Gastroesophageal sphincter (tissue), 4 donors: ENCODE measurements at regions not wholly inside any gene's neighbourhood (a gene's known extent, or its start where the extent isn't known, plus 50 kb on each side); places are given as distances from the start of the nearest gene placed in this dataset.

Source experiments
- ATAC-seq: fragments of 150-250 bp; one replicate; pipeline ENCODE4 v1.9.1; 2016; ENCODE audit warnings: mild to moderate bottlenecking, moderate library complexity
- H3K27ac ChIP-seq, 4 donors: fragments of 200-600 bp; sonication (generic) in 3 of 4; 1 replicate in 3 of 4; 2 replicates in 1 of 4; pipeline ENCODE4 v1.5.1; 2016 to 2019
- H3K27me3 ChIP-seq: fragments of 200-600 bp; sonication (generic); one replicate; pipeline ENCODE4 v1.5.1; 2019
- H3K36me3 ChIP-seq, 2 donors: fragments of 200-600 bp; sonication (generic); one replicate each; pipeline ENCODE4 v1.5.1; 2019; ENCODE audit warnings: control low read depth in 1 of 2
- H3K4me1 ChIP-seq, 3 donors: fragments of 200-600 bp; sonication (generic); 1 replicate in 2 of 3; 2 replicates in 1 of 3; pipeline ENCODE4 v1.5.1; 2016 to 2019; ENCODE audit warnings: control low read depth in 2 of 3
- H3K4me3 ChIP-seq, 2 donors: fragments of 200-600 bp; sonication (generic); one replicate each; pipeline ENCODE4 v1.5.1; 2019; ENCODE audit warnings: mild to moderate bottlenecking in 1 of 2, moderate library complexity in 1 of 2
- H3K9me3 ChIP-seq, 3 donors: fragments of 200-600 bp; sonication (generic); one replicate each; pipeline ENCODE4 v1.5.1; 2017 to 2019; ENCODE audit warnings: control low read depth in 2 of 3
- CTCF ChIP-seq, 4 experiments: fragments of 200-600 bp in 2 of 4; fragments of 450-650 bp in 2 of 4; sonication (generic) in 1 of 4; IDR thresholded peaks; one replicate each; pipeline ENCODE4 v1.5.1; 2017 to 2019; ENCODE audit warnings: antibody characterized with exemption in 4 of 4, mild to moderate bottlenecking in 2 of 4, moderate library complexity in 2 of 4
- EP300 ChIP-seq: sonication (generic); formaldehyde crosslinking; IDR thresholded peaks from one replicate; pipeline ENCODE4 v1.6.1; 2017; ENCODE audit warnings: antibody characterized with exemption, mild to moderate bottlenecking
- POLR2A ChIP-seq, 2 donors: fragments of 450-650 bp; IDR thresholded peaks; one replicate each; pipeline ENCODE4 v1.6.1; 2017; ENCODE audit warnings: antibody characterized with exemption in 2 of 2, mild to moderate bottlenecking in 2 of 2, moderate library complexity in 1 of 2
- POLR2AphosphoS5 ChIP-seq: sonication (generic); formaldehyde crosslinking; IDR thresholded peaks from one replicate; pipeline ENCODE4 v1.6.1; 2017; ENCODE audit warnings: antibody characterized with exemption
- WGBS, 2 donors: methylation state at CpG; one replicate each; pipeline ENCODE4 v1.1.5; 2018; ENCODE audit warnings: low coverage in 1 of 2; 5-methylcytosine and 5-hydroxymethylcytosine counted together

GRCh38 chr4:81757691-81758090, 286.0 kb upstream of the RASGEF1B start:
- H3K9me3 ChIP-seq = no peaks in the 10 kb centered on the region
- H3K36me3 ChIP-seq = no peaks in the 10 kb centered on the region
- TF ChIP-seq CTCF (IDR thresholded peaks at IDR 0.05) = no peak
- TF ChIP-seq EP300 = no peak
- TF ChIP-seq POLR2AphosphoS5 = no peak
- TF ChIP-seq POLR2A (IDR thresholded peaks at IDR 0.05) = no peak
- H3K4me1 ChIP-seq = no peaks in the 10 kb centered on the region
- WGBS, 2 donors = 96 to 98% methylated on average over 2 of the region's 2 CpGs
- H3K4me3 ChIP-seq = no peak overlapping the region
- no peaks in the 10 kb centered on the region for H3K27me3 ChIP-seq
- no peak for ATAC-seq
- H3K27ac ChIP-seq = no peak overlapping the region

- no peaks in the 10 kb centered on the region for H3K4me1 ChIP-seq
- 70 to 84% methylated on average over 3 of the region's 3 CpGs for WGBS, 2 donors
- no peaks in the 10 kb centered on the region for H3K27me3 ChIP-seq
- no peak overlapping the region for H3K27ac ChIP-seq
- H3K9me3 ChIP-seq = no peaks in the 10 kb centered on the region
- TF ChIP-seq POLR2A (IDR thresholded peaks at IDR 0.05) (no peak), EP300 (no peak), CTCF (IDR thresholded peaks at IDR 0.05) (no peak), POLR2AphosphoS5 (no peak)
- ATAC-seq = no peak
- no peak overlapping the region for H3K4me3 ChIP-seq
- no peaks in the 10 kb centered on the region for H3K36me3 ChIP-seq
Measured at GRCh38 chr4:81756973-81757372, 285.3 kb upstream of the RASGEF1B start.

GRCh38 chr4:81756042-81756441, 284.3 kb upstream of the RASGEF1B start:
- WGBS, 2 donors = 60 to 73% methylated on average over 2 of the region's 2 CpGs
- Histone ChIP-seq H3K36me3 (no peaks in the 10 kb centered on the region), H3K27ac (no peak overlapping the region), H3K9me3 (no peaks in the 10 kb centered on the region), H3K4me1 (no peaks in the 10 kb centered on the region), H3K4me3 (no peak overlapping the region), H3K27me3 (no peaks in the 10 kb centered on the region)
- no peak for ATAC-seq
- no peak for TF ChIP-seq EP300

- no peak for ATAC-seq
- H3K4me3 ChIP-seq = no peak overlapping the region
- H3K27me3 ChIP-seq = no peaks in the 10 kb centered on the region
- H3K9me3 ChIP-seq = no peaks in the 10 kb centered on the region
- H3K36me3 ChIP-seq = no peaks in the 10 kb centered on the region
- H3K27ac ChIP-seq = no peak overlapping the region
- TF ChIP-seq POLR2A (IDR thresholded peaks at IDR 0.05) (no peak), EP300 (no peak), CTCF (IDR thresholded peaks at IDR 0.05) (no peak), POLR2AphosphoS5 (no peak)
- 67 to 76% methylated on average over 2 to 4 of the region's 4 CpGs for WGBS, 2 donors
- no peaks in the 10 kb centered on the region for H3K4me1 ChIP-seq
Measured at GRCh38 chr4:81754169-81754568, 282.5 kb upstream of the RASGEF1B start.

GRCh38 chr4:81751531-81752289, 280.0 kb upstream of the RASGEF1B start:
- 83 to 91% methylated on average over 4 to 6 of the region's 6 CpGs for WGBS, 2 donors
- TF ChIP-seq CTCF (IDR thresholded peaks at IDR 0.05) (no peak), POLR2A (IDR thresholded peaks at IDR 0.05) (no peak), EP300 (no peak), POLR2AphosphoS5 (no peak)
- Histone ChIP-seq H3K27me3 (no peaks in the 10 kb centered on the region), H3K4me1 (no peaks in the 10 kb centered on the region), H3K4me3 (no peak overlapping the region), H3K27ac (no peak overlapping the region), H3K36me3 (no peaks in the 10 kb centered on the region), H3K9me3 (no peaks in the 10 kb centered on the region)
- no peak for ATAC-seq
